ENCODE measurements at regions not wholly inside any gene's neighbourhood (a gene's known extent, or its start where the extent isn't known, plus 50 kb on each side); places are given as distances from the start of the nearest gene placed in this dataset.

DNA sequence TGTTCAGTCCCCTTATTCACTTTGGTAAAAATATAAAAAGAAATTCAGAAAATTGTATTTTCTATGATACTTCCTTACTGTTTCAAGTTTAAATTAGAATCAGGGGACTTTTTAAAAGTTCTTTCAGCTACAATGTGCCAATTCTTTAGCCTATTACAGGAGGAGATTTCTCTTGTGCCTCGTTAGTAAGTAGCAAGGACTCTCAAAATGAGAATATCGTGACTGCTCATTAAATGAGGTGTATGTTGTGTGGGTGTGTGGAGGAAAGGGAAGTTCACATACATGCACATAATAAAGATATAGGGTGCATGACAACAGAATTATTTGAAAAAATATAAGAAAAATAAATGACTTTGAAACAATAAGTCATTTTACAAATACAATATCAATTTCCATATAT lies 190.5 kb downstream of the DTHD1 start:
- no peak for TF ChIP-seq POLR2A (IDR thresholded peaks at IDR 0.05; ENCODE audit: low read length)
- TF ChIP-seq GATA1 (IDR thresholded peaks at IDR 0.05; ENCODE audit: low read depth, low read length): no peak
